CD14-positive monocyte (primary cell): ENCODE measurements at regions not wholly inside any gene's neighbourhood (a gene's known extent, or its start where the extent isn't known, plus 50 kb on each side); places are given as distances from the start of the nearest gene placed in this dataset.

Experiments
- DNase-seq, 3 donors: peaks; one replicate each; pipeline ENCODE4 v3.0.0-alpha.2; 2011 to 2022
- H2AFZ ChIP-seq: 2 replicates; pipeline ENCODE4 v1.6.0; 2012; ENCODE audit warnings: mild to moderate bottlenecking, low read depth, low read length, inconsistent platforms; ENCODE audit not compliant: insufficient read depth, poor library complexity, severe bottlenecking
- H3K27ac ChIP-seq, 2 donors: 1 replicate in 1 of 2; 2 replicates in 1 of 2; pipeline ENCODE4 v1.5.1; 2012 to 2013; ENCODE audit warnings: low read length in 2 of 2, control low read depth in 1 of 2, inconsistent platforms in 1 of 2, low read depth in 1 of 2, mild to moderate bottlenecking in 1 of 2
- H3K27me3 ChIP-seq, 2 donors: one replicate each; pipeline versions ENCODE4 v1.6.0 to v1.6.1; 2011 to 2013; ENCODE audit warnings: low read length in 2 of 2; ENCODE audit not compliant: control insufficient read depth in 2 of 2, insufficient read depth in 2 of 2
- H3K36me3 ChIP-seq, 2 donors: replicated peaks in 1 of 2; 1 replicate in 1 of 2; 2 replicates in 1 of 2; pipeline versions ENCODE4 v1.5.1 to v1.6.1; 2012 to 2013; ENCODE audit warnings: low read length in 2 of 2, control low read depth in 1 of 2, inconsistent platforms in 1 of 2, mild to moderate bottlenecking in 1 of 2; ENCODE audit not compliant: insufficient read depth in 2 of 2, control insufficient read depth in 1 of 2
- H3K4me1 ChIP-seq, 2 donors: 1 replicate in 1 of 2; 2 replicates in 1 of 2; pipeline versions ENCODE4 v1.5.1 to v1.6.1; 2012 to 2013; ENCODE audit warnings: low read length in 2 of 2, control low read depth in 1 of 2, inconsistent platforms in 1 of 2, mild to moderate bottlenecking in 1 of 2, moderate library complexity in 1 of 2; ENCODE audit not compliant: insufficient read depth in 2 of 2, control insufficient read depth in 1 of 2
- H3K4me2 ChIP-seq: replicated peaks from 2 replicates; pipeline ENCODE3; 2012; ENCODE audit warnings: low read length, moderate library complexity, mild to moderate bottlenecking; ENCODE audit not compliant: poor library complexity, severe bottlenecking; ENCODE audit errors: extremely low read depth
- H3K4me3 ChIP-seq, 3 experiments: fragments of 200-600 bp in 1 of 3; sonication (generic) in 1 of 3; replicated peaks in 1 of 3; 1 replicate in 2 of 3; 2 replicates in 1 of 3; pipeline ENCODE4 v1.5.1; 2011 to 2013; ENCODE audit warnings: low read length in 3 of 3, mild to moderate bottlenecking in 3 of 3, control low read depth in 2 of 3, low read depth in 2 of 3, inconsistent platforms in 1 of 3, moderate library complexity in 1 of 3
- H3K79me2 ChIP-seq: 2 replicates; pipeline ENCODE4 v1.6.0; 2012; ENCODE audit warnings: mild to moderate bottlenecking, control low read depth, inconsistent platforms, low read length, moderate library complexity; ENCODE audit not compliant: insufficient read depth
- H3K9ac ChIP-seq: 2 replicates; pipeline ENCODE4 v1.6.0; 2017; ENCODE audit warnings: low read length, mild to moderate bottlenecking; ENCODE audit not compliant: insufficient read depth, poor library complexity, severe bottlenecking
- H3K9me3 ChIP-seq, 2 donors: replicated peaks in 1 of 2; 1 replicate in 1 of 2; 2 replicates in 1 of 2; pipeline versions ENCODE4 v1.5.1 to v1.6.1; 2012 to 2013; ENCODE audit warnings: low read length in 2 of 2, control low read depth in 1 of 2; ENCODE audit not compliant: control insufficient read depth in 1 of 2, insufficient read depth in 1 of 2
- H4K20me1 ChIP-seq: 2 replicates; pipeline ENCODE4 v1.6.0; 2012; ENCODE audit warnings: mild to moderate bottlenecking, low read length, control low read depth, moderate library complexity; ENCODE audit not compliant: insufficient read depth
- H3K27ac Mint-ChIP-seq, 7 donors: one replicate each; pipeline ENCODE4 v1.8.0; 2020; ENCODE audit warnings: mild to moderate bottlenecking in 7 of 7, mixed read lengths in 7 of 7, moderate library complexity in 6 of 7, inconsistent platforms in 2 of 7
- H3K27me3 Mint-ChIP-seq, 3 donors: one replicate each; pipeline ENCODE4 v1.8.0; 2021 to 2022; ENCODE audit warnings: low read depth in 3 of 3, mild to moderate bottlenecking in 3 of 3, mixed read lengths in 3 of 3, moderate library complexity in 3 of 3, inconsistent platforms in 1 of 3
- H3K36me3 Mint-ChIP-seq, 2 donors: one replicate each; pipeline ENCODE4 v1.8.0; 2020; ENCODE audit warnings: mixed read lengths in 2 of 2, inconsistent platforms in 1 of 2, mild to moderate bottlenecking in 1 of 2
- H3K4me1 Mint-ChIP-seq: one replicate; pipeline ENCODE4 v1.8.0; 2020; ENCODE audit warnings: mild to moderate bottlenecking, mixed read lengths
- H3K4me3 Mint-ChIP-seq, 2 donors: one replicate each; pipeline ENCODE4 v1.8.0; 2020; ENCODE audit warnings: mild to moderate bottlenecking in 2 of 2, mixed read lengths in 2 of 2, moderate library complexity in 1 of 2
- H3K9me3 Mint-ChIP-seq, 7 donors: one replicate each; pipeline ENCODE4 v1.8.0; 2020 to 2022; ENCODE audit warnings: mixed read lengths in 7 of 7, mild to moderate bottlenecking in 6 of 7, moderate library complexity in 6 of 7, inconsistent platforms in 2 of 7
- WGBS: methylation state at CpG from one replicate; pipeline ENCODE4 v1.1.5; 2013; ENCODE audit warnings: missing lambda C conversion rate; ENCODE audit not compliant: insufficient coverage; 5-methylcytosine and 5-hydroxymethylcytosine counted together
- intact Hi-C, 2 donors: fragments of 100-400 bp; cut with micrococcal nuclease; formaldehyde crosslinking; loops; one replicate each; pipeline versions ENCODE4 v1.15.0 to v1.15.1; 2023
- TF ChIP-seq, protein P1 (sequence below): fragments of 200-600 bp; IDR thresholded peaks from one replicate; pipeline ENCODE4 v1.8.0; 2022; ENCODE audit warnings: antibody characterized with exemption, mild to moderate bottlenecking

DNA sequence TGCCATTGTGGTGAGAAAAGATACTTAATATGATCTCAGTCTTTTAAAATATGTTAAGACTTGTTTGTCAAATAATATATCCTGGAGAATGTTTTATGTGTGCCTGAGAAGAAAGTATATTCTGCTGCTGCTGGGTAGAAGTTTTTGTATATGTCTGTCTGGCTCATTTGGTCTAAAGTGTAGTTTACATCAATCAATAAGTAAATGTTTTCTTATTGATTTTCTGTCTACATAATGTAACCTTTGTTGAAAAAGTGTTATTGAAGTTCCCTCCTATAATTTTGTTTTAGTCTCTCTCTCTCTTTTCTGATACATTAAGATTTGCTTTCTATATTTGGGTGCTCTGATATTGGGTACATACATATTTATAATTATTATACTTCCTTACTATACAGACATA, 201.2 kb downstream of the THBS2 start:
- Histone ChIP-seq H3K36me3 (no peaks in the 10 kb centered on the region), H2AFZ (no peak overlapping the region), H3K9me3 (peaks cover 0 to 3% of the 10 kb centered on the region in 2 donors), H3K4me1 (no peaks in the 10 kb centered on the region), H3K4me3 (no peak overlapping the region), H3K9ac (no peak overlapping the region), H3K4me2 (no peak overlapping the region), H3K27ac (no peak overlapping the region), H4K20me1 (no peaks in the 10 kb centered on the region), H3K27me3 (no peaks in the 10 kb centered on the region), H3K79me2 (no peaks in the 10 kb centered on the region)
- TF ChIP-seq, protein P1, sequence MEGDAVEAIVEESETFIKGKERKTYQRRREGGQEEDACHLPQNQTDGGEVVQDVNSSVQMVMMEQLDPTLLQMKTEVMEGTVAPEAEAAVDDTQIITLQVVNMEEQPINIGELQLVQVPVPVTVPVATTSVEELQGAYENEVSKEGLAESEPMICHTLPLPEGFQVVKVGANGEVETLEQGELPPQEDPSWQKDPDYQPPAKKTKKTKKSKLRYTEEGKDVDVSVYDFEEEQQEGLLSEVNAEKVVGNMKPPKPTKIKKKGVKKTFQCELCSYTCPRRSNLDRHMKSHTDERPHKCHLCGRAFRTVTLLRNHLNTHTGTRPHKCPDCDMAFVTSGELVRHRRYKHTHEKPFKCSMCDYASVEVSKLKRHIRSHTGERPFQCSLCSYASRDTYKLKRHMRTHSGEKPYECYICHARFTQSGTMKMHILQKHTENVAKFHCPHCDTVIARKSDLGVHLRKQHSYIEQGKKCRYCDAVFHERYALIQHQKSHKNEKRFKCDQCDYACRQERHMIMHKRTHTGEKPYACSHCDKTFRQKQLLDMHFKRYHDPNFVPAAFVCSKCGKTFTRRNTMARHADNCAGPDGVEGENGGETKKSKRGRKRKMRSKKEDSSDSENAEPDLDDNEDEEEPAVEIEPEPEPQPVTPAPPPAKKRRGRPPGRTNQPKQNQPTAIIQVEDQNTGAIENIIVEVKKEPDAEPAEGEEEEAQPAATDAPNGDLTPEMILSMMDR = no peak
- Mint-ChIP-seq H3K36me3 (no peaks in the 10 kb centered on the region), H3K27ac (no peak overlapping the region), H3K27me3 (peaks cover 0 to 2% (median 1%) of the 10 kb centered on the region in 3 donors), H3K4me1 (no peaks in the 10 kb centered on the region), H3K9me3 (peaks cover 0 to 11% (median 8%) of the 10 kb centered on the region in 7 donors), H3K4me3 (no peak overlapping the region)
- no peak for DNase-seq
- intact Hi-C loops = no loop called here

DNA sequence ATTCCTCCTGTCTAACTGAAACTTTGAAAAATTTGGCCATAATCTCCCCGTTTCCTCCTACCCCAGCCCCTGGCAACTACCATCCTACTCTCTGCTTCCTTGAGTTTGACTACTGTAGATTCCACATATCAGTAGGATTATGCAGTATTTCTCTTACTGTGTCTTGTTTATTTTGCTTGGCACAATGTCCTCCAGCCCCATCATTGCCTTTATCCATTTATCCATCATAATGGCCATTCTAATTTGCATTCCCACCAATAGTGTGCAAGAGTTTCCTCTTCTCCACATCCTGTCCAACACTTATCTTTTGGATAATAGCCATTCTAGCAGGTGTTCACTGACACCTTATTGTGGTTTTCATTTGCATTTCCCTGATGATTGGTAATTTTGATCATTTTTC, 202.3 kb downstream of the THBS2 start:
- Mint-ChIP-seq H3K27ac (no peak overlapping the region), H3K9me3 (peaks cover 0 to 11% (median 9%) of the 10 kb centered on the region in 7 donors), H3K36me3 (no peaks in the 10 kb centered on the region), H3K4me1 (no peaks in the 10 kb centered on the region), H3K27me3 (peaks cover 0 to 2% (median 1%) of the 10 kb centered on the region in 3 donors), H3K4me3 (no peak overlapping the region)
- intact Hi-C loops = no loop called here
- no peaks in the 10 kb centered on the region for H3K36me3 ChIP-seq
- no peaks in the 10 kb centered on the region for H3K27me3 ChIP-seq
- no peak overlapping the region for H2AFZ ChIP-seq
- H3K27ac ChIP-seq = no peak overlapping the region
- no peak for DNase-seq
- H3K4me3 ChIP-seq = no peak overlapping the region
- no peaks in the 10 kb centered on the region for H3K79me2 ChIP-seq
- H4K20me1 ChIP-seq = no peaks in the 10 kb centered on the region
- no CpG with 5 or more reads among the region's 1 CpG for WGBS
- H3K4me1 ChIP-seq = no peaks in the 10 kb centered on the region
- H3K9me3 ChIP-seq = peaks cover 0 to 7% of the 10 kb centered on the region in 2 donors
- TF ChIP-seq, protein P1 = no peak
- no peak overlapping the region for H3K4me2 ChIP-seq
- no peak overlapping the region for H3K9ac ChIP-seq
